ENCODE measurements at regions not wholly inside any gene's neighbourhood (a gene's known extent, or its start where the extent isn't known, plus 50 kb on each side); places are given as distances from the start of the nearest gene placed in this dataset.

DNA sequence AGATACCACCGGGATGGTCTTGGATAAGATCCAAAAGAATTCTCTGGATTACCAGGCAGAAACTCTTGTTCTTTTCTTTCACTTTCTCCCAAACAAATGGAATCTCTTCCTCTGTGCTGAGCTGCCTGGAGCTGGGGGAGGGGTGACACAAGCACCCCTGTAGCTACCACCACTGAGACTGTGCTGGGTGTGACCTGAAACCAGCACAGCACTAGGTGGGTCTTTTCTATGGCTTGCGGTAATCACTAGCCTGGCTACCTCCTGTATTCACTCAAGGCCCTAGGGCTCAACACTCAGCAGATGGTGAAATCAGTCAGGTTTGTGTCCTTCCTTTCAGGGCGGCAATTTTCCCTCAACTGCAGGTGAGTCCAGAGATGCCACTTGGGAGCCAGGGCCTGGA is 122.4 kb upstream of the CENPW start (continued):
- TF ChIP-seq, protein P1, sequence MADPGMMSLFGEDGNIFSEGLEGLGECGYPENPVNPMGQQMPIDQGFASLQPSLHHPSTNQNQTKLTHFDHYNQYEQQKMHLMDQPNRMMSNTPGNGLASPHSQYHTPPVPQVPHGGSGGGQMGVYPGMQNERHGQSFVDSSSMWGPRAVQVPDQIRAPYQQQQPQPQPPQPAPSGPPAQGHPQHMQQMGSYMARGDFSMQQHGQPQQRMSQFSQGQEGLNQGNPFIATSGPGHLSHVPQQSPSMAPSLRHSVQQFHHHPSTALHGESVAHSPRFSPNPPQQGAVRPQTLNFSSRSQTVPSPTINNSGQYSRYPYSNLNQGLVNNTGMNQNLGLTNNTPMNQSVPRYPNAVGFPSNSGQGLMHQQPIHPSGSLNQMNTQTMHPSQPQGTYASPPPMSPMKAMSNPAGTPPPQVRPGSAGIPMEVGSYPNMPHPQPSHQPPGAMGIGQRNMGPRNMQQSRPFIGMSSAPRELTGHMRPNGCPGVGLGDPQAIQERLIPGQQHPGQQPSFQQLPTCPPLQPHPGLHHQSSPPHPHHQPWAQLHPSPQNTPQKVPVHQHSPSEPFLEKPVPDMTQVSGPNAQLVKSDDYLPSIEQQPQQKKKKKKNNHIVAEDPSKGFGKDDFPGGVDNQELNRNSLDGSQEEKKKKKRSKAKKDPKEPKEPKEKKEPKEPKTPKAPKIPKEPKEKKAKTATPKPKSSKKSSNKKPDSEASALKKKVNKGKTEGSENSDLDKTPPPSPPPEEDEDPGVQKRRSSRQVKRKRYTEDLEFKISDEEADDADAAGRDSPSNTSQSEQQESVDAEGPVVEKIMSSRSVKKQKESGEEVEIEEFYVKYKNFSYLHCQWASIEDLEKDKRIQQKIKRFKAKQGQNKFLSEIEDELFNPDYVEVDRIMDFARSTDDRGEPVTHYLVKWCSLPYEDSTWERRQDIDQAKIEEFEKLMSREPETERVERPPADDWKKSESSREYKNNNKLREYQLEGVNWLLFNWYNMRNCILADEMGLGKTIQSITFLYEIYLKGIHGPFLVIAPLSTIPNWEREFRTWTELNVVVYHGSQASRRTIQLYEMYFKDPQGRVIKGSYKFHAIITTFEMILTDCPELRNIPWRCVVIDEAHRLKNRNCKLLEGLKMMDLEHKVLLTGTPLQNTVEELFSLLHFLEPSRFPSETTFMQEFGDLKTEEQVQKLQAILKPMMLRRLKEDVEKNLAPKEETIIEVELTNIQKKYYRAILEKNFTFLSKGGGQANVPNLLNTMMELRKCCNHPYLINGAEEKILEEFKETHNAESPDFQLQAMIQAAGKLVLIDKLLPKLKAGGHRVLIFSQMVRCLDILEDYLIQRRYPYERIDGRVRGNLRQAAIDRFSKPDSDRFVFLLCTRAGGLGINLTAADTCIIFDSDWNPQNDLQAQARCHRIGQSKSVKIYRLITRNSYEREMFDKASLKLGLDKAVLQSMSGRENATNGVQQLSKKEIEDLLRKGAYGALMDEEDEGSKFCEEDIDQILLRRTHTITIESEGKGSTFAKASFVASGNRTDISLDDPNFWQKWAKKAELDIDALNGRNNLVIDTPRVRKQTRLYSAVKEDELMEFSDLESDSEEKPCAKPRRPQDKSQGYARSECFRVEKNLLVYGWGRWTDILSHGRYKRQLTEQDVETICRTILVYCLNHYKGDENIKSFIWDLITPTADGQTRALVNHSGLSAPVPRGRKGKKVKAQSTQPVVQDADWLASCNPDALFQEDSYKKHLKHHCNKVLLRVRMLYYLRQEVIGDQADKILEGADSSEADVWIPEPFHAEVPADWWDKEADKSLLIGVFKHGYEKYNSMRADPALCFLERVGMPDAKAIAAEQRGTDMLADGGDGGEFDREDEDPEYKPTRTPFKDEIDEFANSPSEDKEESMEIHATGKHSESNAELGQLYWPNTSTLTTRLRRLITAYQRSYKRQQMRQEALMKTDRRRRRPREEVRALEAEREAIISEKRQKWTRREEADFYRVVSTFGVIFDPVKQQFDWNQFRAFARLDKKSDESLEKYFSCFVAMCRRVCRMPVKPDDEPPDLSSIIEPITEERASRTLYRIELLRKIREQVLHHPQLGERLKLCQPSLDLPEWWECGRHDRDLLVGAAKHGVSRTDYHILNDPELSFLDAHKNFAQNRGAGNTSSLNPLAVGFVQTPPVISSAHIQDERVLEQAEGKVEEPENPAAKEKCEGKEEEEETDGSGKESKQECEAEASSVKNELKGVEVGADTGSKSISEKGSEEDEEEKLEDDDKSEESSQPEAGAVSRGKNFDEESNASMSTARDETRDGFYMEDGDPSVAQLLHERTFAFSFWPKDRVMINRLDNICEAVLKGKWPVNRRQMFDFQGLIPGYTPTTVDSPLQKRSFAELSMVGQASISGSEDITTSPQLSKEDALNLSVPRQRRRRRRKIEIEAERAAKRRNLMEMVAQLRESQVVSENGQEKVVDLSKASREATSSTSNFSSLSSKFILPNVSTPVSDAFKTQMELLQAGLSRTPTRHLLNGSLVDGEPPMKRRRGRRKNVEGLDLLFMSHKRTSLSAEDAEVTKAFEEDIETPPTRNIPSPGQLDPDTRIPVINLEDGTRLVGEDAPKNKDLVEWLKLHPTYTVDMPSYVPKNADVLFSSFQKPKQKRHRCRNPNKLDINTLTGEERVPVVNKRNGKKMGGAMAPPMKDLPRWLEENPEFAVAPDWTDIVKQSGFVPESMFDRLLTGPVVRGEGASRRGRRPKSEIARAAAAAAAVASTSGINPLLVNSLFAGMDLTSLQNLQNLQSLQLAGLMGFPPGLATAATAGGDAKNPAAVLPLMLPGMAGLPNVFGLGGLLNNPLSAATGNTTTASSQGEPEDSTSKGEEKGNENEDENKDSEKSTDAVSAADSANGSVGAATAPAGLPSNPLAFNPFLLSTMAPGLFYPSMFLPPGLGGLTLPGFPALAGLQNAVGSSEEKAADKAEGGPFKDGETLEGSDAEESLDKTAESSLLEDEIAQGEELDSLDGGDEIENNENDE (IDR thresholded peaks at IDR 0.05; ENCODE audit: insufficient replicate concordance, low read length) = no peak
- TF ChIP-seq CBX8 (IDR thresholded peaks at IDR 0.05; ENCODE audit: borderline replicate concordance, low read depth, low read length) (no peak), HDAC2 (IDR thresholded peaks at IDR 0.05; ENCODE audit: borderline replicate concordance in 1 of 2, low read depth in 2 of 2, low read length in 2 of 2) (no peak), JUND (IDR thresholded peaks at IDR 0.05; ENCODE audit: low read length) (no peak), NANOG (IDR thresholded peaks at IDR 0.05; ENCODE audit: insufficient read depth, low read depth, low read length, poor library complexity, severe bottlenecking) (no peak), SIN3A (conservative IDR thresholded peaks at IDR 0.05 in 1 of 2, IDR thresholded peaks at IDR 0.05 in 1 of 2; ENCODE audit: low read depth in 1 of 2, low read length in 2 of 2) (no peak), POLR2AphosphoS5 (IDR thresholded peaks at IDR 0.05; ENCODE audit: low read depth, low read length) (no peak), POLR2A (IDR thresholded peaks at IDR 0.05; ENCODE audit: control extremely low read depth in 1 of 2, low read depth in 2 of 2, low read length in 2 of 2) (no peak), SP1 (IDR thresholded peaks at IDR 0.05; ENCODE audit: low read depth, low read length) (no peak)

All from H1 (cell line).